WTC11 (cell line): ENCODE measurements at regions not wholly inside any gene's neighbourhood (a gene's known extent, or its start where the extent isn't known, plus 50 kb on each side); places are given as distances from the start of the nearest gene placed in this dataset.

ENCODE experiments used
- ATAC-seq: fragments of 200-7000 bp; cut with Tn5 transposase; 2 replicates; pipeline ENCODE4 v1.10.0; 2021; ENCODE audit warnings: mild to moderate bottlenecking, moderate library complexity
- CTCF ChIA-PET: fragments of 300-600 bp; sonication (Branson Sonifier 250); formaldehyde crosslinking; loops from one replicate; lab custom pipeline; 2021; ENCODE audit warnings: antibody characterized with exemption; lab: Charles Lee
- POLR2A ChIA-PET: fragments of 350-600 bp; sonication (Branson Sonifier 250); formaldehyde crosslinking; loops from one replicate; lab custom pipeline; 2021; ENCODE audit warnings: antibody characterized with exemption; lab: Charles Lee
- DNase-seq: peaks from one replicate; pipeline ENCODE4 v3.0.0; 2021; ENCODE audit warnings: low spot score
- H3K27ac Mint-ChIP-seq: 2 replicates; pipeline ENCODE4 v1.8.0; 2021; ENCODE audit warnings: mixed read lengths
- H3K27me3 Mint-ChIP-seq: 2 replicates; pipeline ENCODE4 v1.8.0; 2021; ENCODE audit warnings: low read depth, mild to moderate bottlenecking, moderate library complexity, mixed read lengths
- H3K36me3 Mint-ChIP-seq: 2 replicates; pipeline ENCODE4 v1.8.0; 2021; ENCODE audit warnings: mixed read lengths
- H3K4me1 Mint-ChIP-seq: 2 replicates; pipeline ENCODE4 v1.8.0; 2022; ENCODE audit warnings: mixed read lengths
- H3K4me3 Mint-ChIP-seq: 2 replicates; pipeline ENCODE4 v1.8.0; 2021; ENCODE audit warnings: mild to moderate bottlenecking, moderate library complexity, mixed read lengths
- H3K9me3 Mint-ChIP-seq: 2 replicates; pipeline ENCODE4 v1.8.0; 2021; ENCODE audit warnings: mixed read lengths
- CTCF ChIP-seq: fragments of 200-600 bp; IDR thresholded peaks from 2 replicates; pipeline ENCODE4 v1.8.0; 2022; ENCODE audit warnings: antibody characterized with exemption
- FOXP4 ChIP-seq: sonication (generic); formaldehyde crosslinking; IDR thresholded peaks from 2 replicates; pipeline ENCODE4 v1.8.0; 2022; ENCODE audit warnings: mild to moderate bottlenecking, missing genetic modification reagents
- GTF2I ChIP-seq: fragments of 250-450 bp; sonication (Bioruptor Pico); conservative IDR thresholded peaks from 2 replicates; pipeline ENCODE4 v1.4.0; 2021; ENCODE audit warnings: mild to moderate bottlenecking
- HMGXB4 ChIP-seq: sonication (generic); formaldehyde crosslinking; IDR thresholded peaks from 2 replicates; pipeline ENCODE4 v1.8.1; 2023; ENCODE audit warnings: mild to moderate bottlenecking, moderate library complexity, missing genetic modification reagents
- JAZF1 ChIP-seq: fragments of 250-450 bp; sonication (Bioruptor Pico); IDR thresholded peaks from 2 replicates; pipeline ENCODE4 v1.9.0; 2021; ENCODE audit warnings: moderate library complexity, mild to moderate bottlenecking, inconsistent platforms
- MYBL2 ChIP-seq: sonication (generic); formaldehyde crosslinking; IDR thresholded peaks from 2 replicates; pipeline ENCODE4 v1.8.1; 2023; ENCODE audit warnings: mild to moderate bottlenecking, moderate library complexity, missing genetic modification reagents
- NFATC4 ChIP-seq: fragments of 250-450 bp; sonication (Bioruptor Pico); IDR thresholded peaks from 2 replicates; pipeline ENCODE4 v1.9.0; 2021; ENCODE audit warnings: mild to moderate bottlenecking
- OVOL2 ChIP-seq: fragments of 250-450 bp; sonication (Bioruptor Pico); IDR thresholded peaks from 2 replicates; pipeline ENCODE4 v1.9.0; 2021; ENCODE audit warnings: mild to moderate bottlenecking, borderline replicate concordance
- SOX15 ChIP-seq: fragments of 250-450 bp; sonication (Bioruptor Pico); IDR thresholded peaks from 2 replicates; pipeline ENCODE4 v1.9.0; 2021; ENCODE audit warnings: mild to moderate bottlenecking
- TP53 ChIP-seq: sonication (generic); formaldehyde crosslinking; IDR thresholded peaks from 2 replicates; pipeline ENCODE4 v1.8.1; 2023; ENCODE audit warnings: mild to moderate bottlenecking, missing genetic modification reagents
- USF2 ChIP-seq: sonication (generic); formaldehyde crosslinking; IDR thresholded peaks from 2 replicates; pipeline ENCODE4 v1.8.1; 2023; ENCODE audit warnings: mild to moderate bottlenecking, missing genetic modification reagents, moderate library complexity
- ZNF232 ChIP-seq: sonication (generic); formaldehyde crosslinking; IDR thresholded peaks from 2 replicates; pipeline ENCODE4 v1.8.0; 2022; ENCODE audit warnings: mild to moderate bottlenecking, missing genetic modification reagents
- ZNF396 ChIP-seq: fragments of 250-450 bp; sonication (Bioruptor Pico); IDR thresholded peaks from 2 replicates; pipeline ENCODE4 v1.8.0; 2021; ENCODE audit warnings: mild to moderate bottlenecking, moderate library complexity, borderline replicate concordance
- TF ChIP-seq, protein P1 (sequence below): fragments of 250-450 bp; sonication (Bioruptor Pico); IDR thresholded peaks from 2 replicates; pipeline ENCODE4 v1.9.0; 2021; ENCODE audit warnings: mild to moderate bottlenecking
- TF ChIP-seq, protein P2 (sequence below): fragments of 250-450 bp; sonication (Bioruptor Pico); IDR thresholded peaks from 2 replicates; pipeline ENCODE4 v1.9.0; 2021; ENCODE audit warnings: mild to moderate bottlenecking, borderline replicate concordance

DNA sequence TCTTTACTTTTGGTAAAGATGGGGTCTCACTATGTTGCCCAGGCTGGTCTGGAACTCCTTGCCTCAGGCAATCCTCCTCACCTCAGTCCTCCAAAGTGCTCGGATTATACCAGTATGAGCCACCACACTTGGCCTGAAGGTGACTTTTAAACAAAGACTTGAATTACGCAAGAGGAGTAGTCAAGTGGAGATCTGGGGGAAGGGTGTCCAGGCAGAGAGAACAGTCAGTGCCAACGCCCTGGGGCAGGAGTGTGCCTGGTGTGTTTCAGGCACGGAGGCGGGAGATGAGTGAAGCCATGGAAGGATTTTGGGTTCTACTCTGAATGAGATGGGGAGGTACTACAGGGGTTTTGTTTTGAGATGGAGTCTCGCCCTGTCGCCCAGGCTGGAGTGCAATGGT, 82.6 kb upstream of the NPTX2 start:
- ChIA-PET CTCF (interaction anchor here (0.5 kb wide), 1 partner anchor 336 kb away, joined by 9 read pairs; no protein-coding TSS in a partner anchor), POLR2A (no interaction called here)
- H3K4me1 Mint-ChIP-seq, result peaks cover 10% of the 10 kb centered on the region
- TF ChIP-seq ZNF396 (CRISPR knock-in tag) (no peak), NFATC4 (no peak), CTCF (no peak), USF2 (CRISPR knock-in tag) (no peak), TP53 (no peak), FOXP4 (CRISPR knock-in tag) (no peak), HMGXB4 (CRISPR knock-in tag) (no peak), JAZF1 (CRISPR knock-in tag) (no peak), GTF2I (CRISPR knock-in tag) (no peak), SOX15 (CRISPR knock-in tag) (no peak), MYBL2 (CRISPR knock-in tag) (no peak), OVOL2 (CRISPR knock-in tag) (no peak), ZNF232 (CRISPR knock-in tag) (no peak)
- TF ChIP-seq, protein P1, sequence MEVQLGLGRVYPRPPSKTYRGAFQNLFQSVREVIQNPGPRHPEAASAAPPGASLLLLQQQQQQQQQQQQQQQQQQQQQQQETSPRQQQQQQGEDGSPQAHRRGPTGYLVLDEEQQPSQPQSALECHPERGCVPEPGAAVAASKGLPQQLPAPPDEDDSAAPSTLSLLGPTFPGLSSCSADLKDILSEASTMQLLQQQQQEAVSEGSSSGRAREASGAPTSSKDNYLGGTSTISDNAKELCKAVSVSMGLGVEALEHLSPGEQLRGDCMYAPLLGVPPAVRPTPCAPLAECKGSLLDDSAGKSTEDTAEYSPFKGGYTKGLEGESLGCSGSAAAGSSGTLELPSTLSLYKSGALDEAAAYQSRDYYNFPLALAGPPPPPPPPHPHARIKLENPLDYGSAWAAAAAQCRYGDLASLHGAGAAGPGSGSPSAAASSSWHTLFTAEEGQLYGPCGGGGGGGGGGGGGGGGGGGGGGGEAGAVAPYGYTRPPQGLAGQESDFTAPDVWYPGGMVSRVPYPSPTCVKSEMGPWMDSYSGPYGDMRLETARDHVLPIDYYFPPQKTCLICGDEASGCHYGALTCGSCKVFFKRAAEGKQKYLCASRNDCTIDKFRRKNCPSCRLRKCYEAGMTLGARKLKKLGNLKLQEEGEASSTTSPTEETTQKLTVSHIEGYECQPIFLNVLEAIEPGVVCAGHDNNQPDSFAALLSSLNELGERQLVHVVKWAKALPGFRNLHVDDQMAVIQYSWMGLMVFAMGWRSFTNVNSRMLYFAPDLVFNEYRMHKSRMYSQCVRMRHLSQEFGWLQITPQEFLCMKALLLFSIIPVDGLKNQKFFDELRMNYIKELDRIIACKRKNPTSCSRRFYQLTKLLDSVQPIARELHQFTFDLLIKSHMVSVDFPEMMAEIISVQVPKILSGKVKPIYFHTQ (CRISPR knock-in tag), result no peak
- TF ChIP-seq, protein P2, sequence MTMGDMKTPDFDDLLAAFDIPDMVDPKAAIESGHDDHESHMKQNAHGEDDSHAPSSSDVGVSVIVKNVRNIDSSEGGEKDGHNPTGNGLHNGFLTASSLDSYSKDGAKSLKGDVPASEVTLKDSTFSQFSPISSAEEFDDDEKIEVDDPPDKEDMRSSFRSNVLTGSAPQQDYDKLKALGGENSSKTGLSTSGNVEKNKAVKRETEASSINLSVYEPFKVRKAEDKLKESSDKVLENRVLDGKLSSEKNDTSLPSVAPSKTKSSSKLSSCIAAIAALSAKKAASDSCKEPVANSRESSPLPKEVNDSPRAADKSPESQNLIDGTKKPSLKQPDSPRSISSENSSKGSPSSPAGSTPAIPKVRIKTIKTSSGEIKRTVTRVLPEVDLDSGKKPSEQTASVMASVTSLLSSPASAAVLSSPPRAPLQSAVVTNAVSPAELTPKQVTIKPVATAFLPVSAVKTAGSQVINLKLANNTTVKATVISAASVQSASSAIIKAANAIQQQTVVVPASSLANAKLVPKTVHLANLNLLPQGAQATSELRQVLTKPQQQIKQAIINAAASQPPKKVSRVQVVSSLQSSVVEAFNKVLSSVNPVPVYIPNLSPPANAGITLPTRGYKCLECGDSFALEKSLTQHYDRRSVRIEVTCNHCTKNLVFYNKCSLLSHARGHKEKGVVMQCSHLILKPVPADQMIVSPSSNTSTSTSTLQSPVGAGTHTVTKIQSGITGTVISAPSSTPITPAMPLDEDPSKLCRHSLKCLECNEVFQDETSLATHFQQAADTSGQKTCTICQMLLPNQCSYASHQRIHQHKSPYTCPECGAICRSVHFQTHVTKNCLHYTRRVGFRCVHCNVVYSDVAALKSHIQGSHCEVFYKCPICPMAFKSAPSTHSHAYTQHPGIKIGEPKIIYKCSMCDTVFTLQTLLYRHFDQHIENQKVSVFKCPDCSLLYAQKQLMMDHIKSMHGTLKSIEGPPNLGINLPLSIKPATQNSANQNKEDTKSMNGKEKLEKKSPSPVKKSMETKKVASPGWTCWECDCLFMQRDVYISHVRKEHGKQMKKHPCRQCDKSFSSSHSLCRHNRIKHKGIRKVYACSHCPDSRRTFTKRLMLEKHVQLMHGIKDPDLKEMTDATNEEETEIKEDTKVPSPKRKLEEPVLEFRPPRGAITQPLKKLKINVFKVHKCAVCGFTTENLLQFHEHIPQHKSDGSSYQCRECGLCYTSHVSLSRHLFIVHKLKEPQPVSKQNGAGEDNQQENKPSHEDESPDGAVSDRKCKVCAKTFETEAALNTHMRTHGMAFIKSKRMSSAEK (CRISPR knock-in tag), result no peak
- H3K36me3 Mint-ChIP-seq, result peaks cover 7% of the 10 kb centered on the region
- DNase-seq (no peak), ATAC-seq (no peak)
- no peak overlapping the region for H3K4me3 Mint-ChIP-seq
- no peaks in the 10 kb centered on the region; the same call in 1 of the 2 replicates for H3K27me3 Mint-ChIP-seq
- peaks cover 36% of the 10 kb centered on the region for H3K9me3 Mint-ChIP-seq
- no peak overlapping the region for H3K27ac Mint-ChIP-seq
